HL-60 (cell line): ENCODE measurements at regions not wholly inside any gene's neighbourhood (a gene's known extent, or its start where the extent isn't known, plus 50 kb on each side); places are given as distances from the start of the nearest gene placed in this dataset.

ENCODE experiments used
- DNase-seq, 2 experiments: peaks; one replicate each; pipeline ENCODE4 v3.0.0-alpha.2; 2010 to 2020; ENCODE audit warnings: low read depth in 1 of 2, low spot score in 1 of 2
- H3K27ac ChIP-seq: fragments of 250-450 bp; sonication (Bioruptor Pico); replicated peaks from 2 replicates; pipeline ENCODE4 v1.5.1; 2020; ENCODE audit warnings: mild to moderate bottlenecking, moderate library complexity
- H3K27me3 ChIP-seq: fragments of 250-450 bp; sonication (Bioruptor Pico); 2 replicates; pipeline ENCODE4 v1.5.1; 2021; ENCODE audit warnings: mild to moderate bottlenecking, moderate library complexity; ENCODE audit not compliant: insufficient read depth, poor library complexity, severe bottlenecking
- H3K4me3 ChIP-seq: replicated peaks from 2 replicates; pipeline ENCODE4 v1.5.1; 2011; ENCODE audit warnings: mild to moderate bottlenecking, control low read depth, low read length; ENCODE audit not compliant: insufficient read depth
- GABPA ChIP-seq: IDR thresholded peaks from 2 replicates; pipeline ENCODE4 v1.6.1; 2012; ENCODE audit warnings: low read depth
- POLR2AphosphoS5 ChIP-seq: IDR thresholded peaks from 2 replicates; pipeline ENCODE4 v1.6.1; 2012; ENCODE audit warnings: low read depth
- REST ChIP-seq: IDR thresholded peaks from 2 replicates; pipeline ENCODE4 v1.6.1; 2012; ENCODE audit warnings: low read depth; ENCODE audit not compliant: insufficient replicate concordance
- SPI1 ChIP-seq: IDR thresholded peaks from 2 replicates; pipeline ENCODE4 v1.6.1; 2012; ENCODE audit warnings: low read depth, mild to moderate bottlenecking, borderline replicate concordance
- TF ChIP-seq, protein P1 (sequence below): IDR thresholded peaks from one replicate; pipeline ENCODE4 v1.5.1; 2011; ENCODE audit warnings: low read length, control low read depth, inconsistent platforms; ENCODE audit not compliant: insufficient read depth

GRCh38 chr13:50283017-50283416 lies 267.8 kb downstream of the KCNRG start:
- Histone ChIP-seq H3K27ac (no peak overlapping the region), H3K4me3 (no peak overlapping the region), H3K27me3 (no peaks in the 10 kb centered on the region)
- TF ChIP-seq SPI1, result no peak
- no peak for TF ChIP-seq POLR2AphosphoS5
- TF ChIP-seq GABPA, result no peak
- no peak for TF ChIP-seq REST
- no peak for DNase-seq

GRCh38 chr13:50284540-50284939 lies 269.3 kb downstream of the KCNRG start:
- TF ChIP-seq REST (no peak), POLR2AphosphoS5 (peak; percentile 20; the same call in 1 of the 2 replicates)
- Histone ChIP-seq H3K27ac (peak overlapping the region; percentile 78), H3K27me3 (no peaks in the 10 kb centered on the region), H3K4me3 (no peak overlapping the region)
- peak; percentile 62 to 63 for DNase-seq

- H3K4me3 ChIP-seq, result no peak overlapping the region
- DNase-seq, result no peak
- TF ChIP-seq GABPA (no peak), POLR2AphosphoS5 (no peak), REST (no peak), SPI1 (no peak)
- TF ChIP-seq, protein P1, sequence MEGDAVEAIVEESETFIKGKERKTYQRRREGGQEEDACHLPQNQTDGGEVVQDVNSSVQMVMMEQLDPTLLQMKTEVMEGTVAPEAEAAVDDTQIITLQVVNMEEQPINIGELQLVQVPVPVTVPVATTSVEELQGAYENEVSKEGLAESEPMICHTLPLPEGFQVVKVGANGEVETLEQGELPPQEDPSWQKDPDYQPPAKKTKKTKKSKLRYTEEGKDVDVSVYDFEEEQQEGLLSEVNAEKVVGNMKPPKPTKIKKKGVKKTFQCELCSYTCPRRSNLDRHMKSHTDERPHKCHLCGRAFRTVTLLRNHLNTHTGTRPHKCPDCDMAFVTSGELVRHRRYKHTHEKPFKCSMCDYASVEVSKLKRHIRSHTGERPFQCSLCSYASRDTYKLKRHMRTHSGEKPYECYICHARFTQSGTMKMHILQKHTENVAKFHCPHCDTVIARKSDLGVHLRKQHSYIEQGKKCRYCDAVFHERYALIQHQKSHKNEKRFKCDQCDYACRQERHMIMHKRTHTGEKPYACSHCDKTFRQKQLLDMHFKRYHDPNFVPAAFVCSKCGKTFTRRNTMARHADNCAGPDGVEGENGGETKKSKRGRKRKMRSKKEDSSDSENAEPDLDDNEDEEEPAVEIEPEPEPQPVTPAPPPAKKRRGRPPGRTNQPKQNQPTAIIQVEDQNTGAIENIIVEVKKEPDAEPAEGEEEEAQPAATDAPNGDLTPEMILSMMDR, result no peak
- H3K27ac ChIP-seq, result peak overlapping the region; percentile 78
- H3K27me3 ChIP-seq, result no peaks in the 10 kb centered on the region
Observed at GRCh38 chr13:50285283-50285682, 270.0 kb downstream of the KCNRG start.

- no peak for TF ChIP-seq POLR2AphosphoS5
- TF ChIP-seq REST, result no peak
- TF ChIP-seq GABPA, result no peak
- no peak for TF ChIP-seq SPI1
- TF ChIP-seq, protein P1, result no peak
- H3K27me3 ChIP-seq, result no peaks in the 10 kb centered on the region
- H3K27ac ChIP-seq, result peak overlapping the region; percentile 78
- H3K4me3 ChIP-seq, result no peak overlapping the region
- DNase-seq, result no peak
Observed at GRCh38 chr13:50286324-50286723, 271.1 kb downstream of the KCNRG start.
